Gastroesophageal sphincter (tissue), 4 donors: ENCODE measurements at regions not wholly inside any gene's neighbourhood (a gene's known extent, or its start where the extent isn't known, plus 50 kb on each side); places are given as distances from the start of the nearest gene placed in this dataset.

Experiments
- ATAC-seq: fragments of 150-250 bp; one replicate; pipeline ENCODE4 v1.9.1; 2016; ENCODE audit warnings: mild to moderate bottlenecking, moderate library complexity
- H3K27ac ChIP-seq, 4 donors: fragments of 200-600 bp; sonication (generic) in 3 of 4; 1 replicate in 3 of 4; 2 replicates in 1 of 4; pipeline ENCODE4 v1.5.1; 2016 to 2019
- H3K27me3 ChIP-seq: fragments of 200-600 bp; sonication (generic); one replicate; pipeline ENCODE4 v1.5.1; 2019
- H3K36me3 ChIP-seq, 2 donors: fragments of 200-600 bp; sonication (generic); one replicate each; pipeline ENCODE4 v1.5.1; 2019; ENCODE audit warnings: control low read depth in 1 of 2
- H3K4me1 ChIP-seq, 3 donors: fragments of 200-600 bp; sonication (generic); 1 replicate in 2 of 3; 2 replicates in 1 of 3; pipeline ENCODE4 v1.5.1; 2016 to 2019; ENCODE audit warnings: control low read depth in 2 of 3
- H3K4me3 ChIP-seq, 2 donors: fragments of 200-600 bp; sonication (generic); one replicate each; pipeline ENCODE4 v1.5.1; 2019; ENCODE audit warnings: mild to moderate bottlenecking in 1 of 2, moderate library complexity in 1 of 2
- H3K9me3 ChIP-seq, 3 donors: fragments of 200-600 bp; sonication (generic); one replicate each; pipeline ENCODE4 v1.5.1; 2017 to 2019; ENCODE audit warnings: control low read depth in 2 of 3
- EP300 ChIP-seq: sonication (generic); formaldehyde crosslinking; IDR thresholded peaks from one replicate; pipeline ENCODE4 v1.6.1; 2017; ENCODE audit warnings: antibody characterized with exemption, mild to moderate bottlenecking
- POLR2A ChIP-seq, 2 donors: fragments of 450-650 bp; IDR thresholded peaks; one replicate each; pipeline ENCODE4 v1.6.1; 2017; ENCODE audit warnings: antibody characterized with exemption in 2 of 2, mild to moderate bottlenecking in 2 of 2, moderate library complexity in 1 of 2
- POLR2AphosphoS5 ChIP-seq: sonication (generic); formaldehyde crosslinking; IDR thresholded peaks from one replicate; pipeline ENCODE4 v1.6.1; 2017; ENCODE audit warnings: antibody characterized with exemption
- WGBS, 2 donors: methylation state at CpG; one replicate each; pipeline ENCODE4 v1.1.5; 2018; ENCODE audit warnings: low coverage in 1 of 2; 5-methylcytosine and 5-hydroxymethylcytosine counted together
- TF ChIP-seq, protein P1 (sequence below), 4 experiments: fragments of 200-600 bp in 2 of 4; fragments of 450-650 bp in 2 of 4; sonication (generic) in 1 of 4; IDR thresholded peaks; one replicate each; pipeline ENCODE4 v1.5.1; 2017 to 2019; ENCODE audit warnings: antibody characterized with exemption in 4 of 4, mild to moderate bottlenecking in 2 of 4, moderate library complexity in 2 of 4

DNA sequence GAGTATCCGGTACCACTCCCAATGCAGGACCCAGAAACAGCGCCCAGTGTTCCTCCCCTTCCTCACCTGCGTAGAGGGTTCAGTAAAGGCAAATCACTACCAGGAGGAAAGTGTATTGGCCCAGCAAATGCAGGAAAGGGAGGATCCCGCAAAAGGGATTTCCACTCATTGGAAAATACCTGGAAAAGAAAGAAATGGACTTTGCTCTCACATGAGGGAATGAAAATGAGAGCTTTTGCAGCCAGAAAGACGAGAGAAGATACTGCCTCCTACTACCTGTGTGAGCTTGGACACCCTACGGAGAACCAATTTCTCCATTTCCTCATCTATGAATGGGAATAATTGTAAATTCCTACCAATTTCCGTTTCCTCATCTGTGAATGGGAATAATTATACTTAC is 184.1 kb upstream of the PPARGC1A start:
- ATAC-seq = no peak
- H3K4me3 ChIP-seq = no peak overlapping the region
- TF ChIP-seq EP300 (no peak), POLR2AphosphoS5 (no peak), POLR2A (IDR thresholded peaks at IDR 0.05) (no peak)
- TF ChIP-seq, protein P1, sequence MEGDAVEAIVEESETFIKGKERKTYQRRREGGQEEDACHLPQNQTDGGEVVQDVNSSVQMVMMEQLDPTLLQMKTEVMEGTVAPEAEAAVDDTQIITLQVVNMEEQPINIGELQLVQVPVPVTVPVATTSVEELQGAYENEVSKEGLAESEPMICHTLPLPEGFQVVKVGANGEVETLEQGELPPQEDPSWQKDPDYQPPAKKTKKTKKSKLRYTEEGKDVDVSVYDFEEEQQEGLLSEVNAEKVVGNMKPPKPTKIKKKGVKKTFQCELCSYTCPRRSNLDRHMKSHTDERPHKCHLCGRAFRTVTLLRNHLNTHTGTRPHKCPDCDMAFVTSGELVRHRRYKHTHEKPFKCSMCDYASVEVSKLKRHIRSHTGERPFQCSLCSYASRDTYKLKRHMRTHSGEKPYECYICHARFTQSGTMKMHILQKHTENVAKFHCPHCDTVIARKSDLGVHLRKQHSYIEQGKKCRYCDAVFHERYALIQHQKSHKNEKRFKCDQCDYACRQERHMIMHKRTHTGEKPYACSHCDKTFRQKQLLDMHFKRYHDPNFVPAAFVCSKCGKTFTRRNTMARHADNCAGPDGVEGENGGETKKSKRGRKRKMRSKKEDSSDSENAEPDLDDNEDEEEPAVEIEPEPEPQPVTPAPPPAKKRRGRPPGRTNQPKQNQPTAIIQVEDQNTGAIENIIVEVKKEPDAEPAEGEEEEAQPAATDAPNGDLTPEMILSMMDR (IDR thresholded peaks at IDR 0.05) = no peak

DNA sequence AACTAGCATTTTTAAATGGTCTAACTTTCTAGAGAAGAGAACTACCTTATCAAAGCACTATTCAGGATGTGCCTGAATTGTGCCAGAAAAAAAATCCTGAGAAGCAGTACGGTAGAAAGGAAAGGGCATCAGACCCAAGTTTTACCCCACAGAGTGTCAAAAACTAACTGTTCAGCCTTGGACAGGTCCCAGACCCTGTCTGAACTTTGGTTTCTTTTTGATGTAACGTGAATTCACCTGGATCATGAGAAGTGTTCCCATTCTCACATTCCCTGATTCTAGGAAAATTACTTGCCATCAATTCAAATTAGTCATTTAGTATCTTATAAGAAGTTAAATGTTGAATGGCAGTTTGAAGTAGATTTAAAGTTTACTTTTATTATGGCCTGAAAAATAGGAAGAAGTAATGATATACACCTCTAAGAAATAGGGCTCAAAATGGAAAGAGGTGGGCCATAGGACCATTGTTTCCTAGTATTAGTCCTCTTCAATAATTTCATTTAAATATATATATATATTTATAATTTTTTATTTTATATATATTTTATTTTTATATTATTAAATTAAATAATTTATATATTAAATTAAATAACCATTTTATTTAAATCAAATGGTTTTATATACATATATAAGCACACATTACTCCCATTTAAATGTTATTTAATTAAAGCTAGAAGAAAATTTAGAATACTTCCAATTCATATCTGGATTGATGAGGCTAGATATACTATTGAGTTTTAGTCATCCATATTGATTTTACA is 181.9 kb upstream of the PPARGC1A start:
- H3K27me3 ChIP-seq = no peaks in the 10 kb centered on the region
- H3K4me1 ChIP-seq = no peaks in the 10 kb centered on the region
- ATAC-seq = no peak
- no peaks in the 10 kb centered on the region for H3K9me3 ChIP-seq
- WGBS, 2 donors = 74 to 90% methylated on average over 2 of the region's 2 CpGs
- H3K36me3 ChIP-seq = no peaks in the 10 kb centered on the region
- TF ChIP-seq POLR2AphosphoS5 (no peak), POLR2A (IDR thresholded peaks at IDR 0.05) (no peak), EP300 (no peak)
- TF ChIP-seq, protein P1 (IDR thresholded peaks at IDR 0.05) = no peak
- no peak overlapping the region for H3K27ac ChIP-seq
- H3K4me3 ChIP-seq = no peak overlapping the region

More for the DNA sequence above, 184.1 kb upstream of the PPARGC1A start:
- no peaks in the 10 kb centered on the region for H3K4me1 ChIP-seq
- no peaks in the 10 kb centered on the region for H3K27me3 ChIP-seq
- 94 to 100% methylated on average over 6 of the region's 7 CpGs for WGBS, 2 donors
- H3K36me3 ChIP-seq = no peaks in the 10 kb centered on the region
- H3K27ac ChIP-seq = no peak overlapping the region
- no peaks in the 10 kb centered on the region for H3K9me3 ChIP-seq

DNA sequence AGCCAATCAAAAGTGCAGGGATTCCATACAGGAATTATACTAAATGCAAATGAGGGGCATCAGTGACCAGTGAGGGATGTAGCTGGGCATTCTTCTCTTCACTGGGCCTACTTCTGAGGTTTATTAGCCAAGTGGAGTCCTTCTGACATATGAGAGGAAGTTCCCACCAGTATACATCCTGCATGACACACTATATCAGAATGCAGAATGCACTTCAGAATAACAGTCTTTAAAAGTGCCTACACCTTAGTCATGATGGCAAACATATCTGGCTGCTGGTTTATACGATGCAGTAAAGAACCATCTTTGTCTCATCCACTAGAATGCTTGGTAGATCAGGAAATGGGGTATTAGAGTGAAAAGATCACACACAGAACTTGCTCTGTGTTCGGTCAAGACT is 180.3 kb upstream of the PPARGC1A start:
- TF ChIP-seq, protein P1 (IDR thresholded peaks at IDR 0.05) = no peak
- TF ChIP-seq POLR2AphosphoS5 (no peak), POLR2A (IDR thresholded peaks at IDR 0.05) (no peak), EP300 (no peak)
- no peak overlapping the region for H3K4me3 ChIP-seq
- H3K4me1 ChIP-seq = no peaks in the 10 kb centered on the region
- 59% methylated on average over 2 of the region's 2 CpGs; no CpG with 5 or more reads in 1 of the 2 donors for WGBS, 2 donors
- no peaks in the 10 kb centered on the region for H3K9me3 ChIP-seq
- no peaks in the 10 kb centered on the region for H3K27me3 ChIP-seq
- ATAC-seq = no peak
- no peaks in the 10 kb centered on the region for H3K36me3 ChIP-seq
- no peak overlapping the region for H3K27ac ChIP-seq

DNA sequence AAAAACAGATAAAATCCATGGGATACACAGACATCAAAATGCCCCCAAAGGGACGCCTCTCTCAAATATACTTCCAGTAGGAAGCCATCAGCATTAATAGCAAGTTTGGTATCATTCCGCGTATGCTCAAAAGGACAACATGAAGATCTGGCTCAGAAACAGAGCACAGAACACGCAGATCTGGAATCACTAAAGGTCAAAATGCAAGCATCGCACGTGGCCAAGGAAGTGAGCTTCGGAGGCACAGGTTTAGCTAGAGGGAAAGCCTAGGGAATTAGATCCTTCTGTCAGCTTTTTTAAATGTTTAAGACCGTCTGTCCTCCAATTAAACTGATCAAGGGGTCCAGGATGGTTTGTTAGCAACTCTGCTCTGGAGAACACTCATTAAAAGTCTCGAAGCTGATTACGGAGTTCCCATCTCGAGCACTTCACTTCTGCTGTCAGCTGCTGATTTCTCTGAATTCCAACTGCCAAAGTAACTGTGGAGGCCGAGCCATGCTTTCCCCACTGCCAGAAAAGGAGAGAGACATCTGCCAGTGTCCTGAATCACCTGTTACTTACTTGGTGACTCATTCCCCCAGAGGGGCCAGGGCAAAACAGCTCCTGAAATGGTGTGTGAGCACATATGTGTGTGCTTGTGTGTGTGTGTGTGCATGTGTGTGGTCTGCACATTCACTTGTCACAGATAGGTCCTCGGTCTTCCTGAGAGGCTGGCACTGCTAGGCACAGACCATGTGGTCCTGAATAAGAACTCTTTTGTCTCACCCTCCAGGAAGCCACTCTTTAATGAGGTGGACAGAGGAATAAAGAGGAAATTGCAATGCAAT is 177.7 kb upstream of the PPARGC1A start:
- ATAC-seq = no peak
- Histone ChIP-seq H3K27ac (no peak overlapping the region), H3K27me3 (no peaks in the 10 kb centered on the region), H3K9me3 (no peaks in the 10 kb centered on the region), H3K36me3 (no peaks in the 10 kb centered on the region), H3K4me1 (no peaks in the 10 kb centered on the region), H3K4me3 (no peak overlapping the region)
- no peak for TF ChIP-seq POLR2AphosphoS5
- TF ChIP-seq, protein P1 (IDR thresholded peaks at IDR 0.05) = no peak
- TF ChIP-seq POLR2A (IDR thresholded peaks at IDR 0.05) = no peak
- no peak for TF ChIP-seq EP300
- WGBS, 2 donors = 65 to 66% methylated on average over 8 to 12 of the region's 13 CpGs
